Neural progenitor cell (in vitro differentiated cells): ENCODE measurements at regions not wholly inside any gene's neighbourhood (a gene's known extent, or its start where the extent isn't known, plus 50 kb on each side); places are given as distances from the start of the nearest gene placed in this dataset.

Experiments
- DNase-seq: peaks from one replicate; pipeline ENCODE4 v3.0.0-alpha.2; 2016; ENCODE audit warnings: low spot score
- H2AFZ ChIP-seq: fragments of 200-600 bp; sonication (generic); replicated peaks from 2 replicates; pipeline ENCODE4 v1.6.1; 2016; ENCODE audit warnings: antibody characterized with exemption
- H3F3A ChIP-seq: fragments of 200-600 bp; sonication (generic); 2 replicates; pipeline ENCODE4 v1.6.1; 2016; ENCODE audit warnings: antibody characterized with exemption, low read depth
- H3K27ac ChIP-seq: fragments of 200-600 bp; sonication (generic); 2 replicates; pipeline ENCODE4 v1.5.1; 2016; ENCODE audit warnings: mild to moderate bottlenecking
- H3K27me3 ChIP-seq: fragments of 200-600 bp; sonication (generic); 2 replicates; pipeline ENCODE4 v1.6.1; 2016; ENCODE audit warnings: mild to moderate bottlenecking, moderate library complexity
- H3K36me3 ChIP-seq: fragments of 200-600 bp; sonication (generic); 2 replicates; pipeline ENCODE4 v1.5.1; 2016
- H3K4me1 ChIP-seq: fragments of 200-600 bp; sonication (generic); 2 replicates; pipeline ENCODE4 v1.6.1; 2016; ENCODE audit warnings: mixed run types
- H3K4me2 ChIP-seq: fragments of 200-600 bp; sonication (generic); 2 replicates; pipeline ENCODE4 v1.6.1; 2016
- H3K4me3 ChIP-seq: fragments of 200-600 bp; sonication (generic); 2 replicates; pipeline ENCODE4 v1.5.1; 2016
- H3K79me2 ChIP-seq: fragments of 200-600 bp; sonication (generic); 2 replicates; pipeline ENCODE4 v1.6.1; 2016; ENCODE audit warnings: low read depth
- H3K9ac ChIP-seq: fragments of 200-600 bp; sonication (generic); 2 replicates; pipeline ENCODE4 v1.6.1; 2016
- H3K9me3 ChIP-seq: fragments of 200-600 bp; sonication (generic); 2 replicates; pipeline ENCODE4 v1.5.1; 2016; ENCODE audit warnings: low read depth
- H4K20me1 ChIP-seq: fragments of 200-600 bp; sonication (generic); 2 replicates; pipeline ENCODE4 v1.6.1; 2016; ENCODE audit warnings: low read depth
- H3K27ac Mint-ChIP-seq: 3 replicates; pipeline ENCODE4 v1.8.0; 2021; ENCODE audit warnings: mixed read lengths
- H3K27me3 Mint-ChIP-seq: 2 replicates; pipeline ENCODE4 v1.8.0; 2022; ENCODE audit warnings: low read depth, mild to moderate bottlenecking, inconsistent platforms, moderate library complexity, mixed read lengths; ENCODE audit not compliant: insufficient read depth
- H3K36me3 Mint-ChIP-seq: 3 replicates; pipeline ENCODE4 v1.8.0; 2021; ENCODE audit warnings: mixed read lengths
- H3K4me1 Mint-ChIP-seq: 3 replicates; pipeline ENCODE4 v1.8.0; 2021; ENCODE audit warnings: mixed read lengths
- H3K4me3 Mint-ChIP-seq: 3 replicates; pipeline ENCODE4 v1.8.0; 2021; ENCODE audit warnings: mild to moderate bottlenecking, moderate library complexity, mixed read lengths
- H3K9me3 Mint-ChIP-seq: 3 replicates; pipeline ENCODE4 v1.8.0; 2020; ENCODE audit warnings: mixed read lengths
- CTCF ChIP-seq: fragments of 200-600 bp; sonication (generic); IDR thresholded peaks from 2 replicates; pipeline ENCODE4 v1.5.1; 2017; ENCODE audit warnings: antibody characterized with exemption, mild to moderate bottlenecking
- EZH2 ChIP-seq: fragments of 200-600 bp; sonication (generic); IDR thresholded peaks from 2 replicates; pipeline ENCODE4 v1.6.1; 2017; ENCODE audit warnings: antibody characterized with exemption, mild to moderate bottlenecking, moderate library complexity
- EZH2phosphoT487 ChIP-seq: fragments of 200-600 bp; sonication (generic); IDR thresholded peaks from 2 replicates; pipeline ENCODE4 v1.6.1; 2017; ENCODE audit warnings: antibody characterized with exemption

- Histone ChIP-seq H3K27me3 (no peaks in the 10 kb centered on the region), H3K4me1 (peaks cover 19% of the 10 kb centered on the region), H2AFZ (no peak overlapping the region), H3K9ac (no peak overlapping the region), H4K20me1 (no peaks in the 10 kb centered on the region), H3K27ac (no peak overlapping the region), H3K9me3 (peaks cover 4% of the 10 kb centered on the region), H3K4me2 (peak overlapping the region; percentile 54), H3F3A (no peaks in the 10 kb centered on the region), H3K79me2 (no peaks in the 10 kb centered on the region), H3K4me3 (no peak overlapping the region), H3K36me3 (no peaks in the 10 kb centered on the region)
- H3K9me3 Mint-ChIP-seq, result peaks cover 2% of the 10 kb centered on the region
- peaks cover 4% of the 10 kb centered on the region for H3K27me3 Mint-ChIP-seq
- no peak overlapping the region for H3K4me3 Mint-ChIP-seq
- no peaks in the 10 kb centered on the region for H3K36me3 Mint-ChIP-seq
- TF ChIP-seq EZH2 (no peak), CTCF (no peak), EZH2phosphoT487 (no peak)
- H3K4me1 Mint-ChIP-seq, result peaks cover 25% of the 10 kb centered on the region
- no peak overlapping the region for H3K27ac Mint-ChIP-seq
- DNase-seq, result peak; percentile 17
Observed at GRCh38 chrX:20361081-20361889, 94.6 kb upstream of the RPS6KA3 start.

- no peaks in the 10 kb centered on the region for H4K20me1 ChIP-seq
- no peak overlapping the region for H3K4me2 ChIP-seq
- H3K27ac Mint-ChIP-seq, result no peak overlapping the region
- H3K4me3 ChIP-seq, result no peak overlapping the region
- H3K79me2 ChIP-seq, result no peaks in the 10 kb centered on the region
- no peaks in the 10 kb centered on the region for H3K36me3 Mint-ChIP-seq
- no peaks in the 10 kb centered on the region for H3F3A ChIP-seq
- TF ChIP-seq EZH2, result no peak
- TF ChIP-seq EZH2phosphoT487, result no peak
- TF ChIP-seq CTCF, result no peak
- H3K4me3 Mint-ChIP-seq, result no peak overlapping the region
- H3K9me3 Mint-ChIP-seq, result peaks cover 2% of the 10 kb centered on the region
- no peak overlapping the region for H3K27ac ChIP-seq
- no peak for DNase-seq
- no peaks in the 10 kb centered on the region for H3K27me3 ChIP-seq
- H3K9me3 ChIP-seq, result peaks cover 4% of the 10 kb centered on the region
- no peak overlapping the region for H2AFZ ChIP-seq
- no peaks in the 10 kb centered on the region for H3K36me3 ChIP-seq
- H3K27me3 Mint-ChIP-seq, result peaks cover 2% of the 10 kb centered on the region
- H3K4me1 ChIP-seq, result no peaks in the 10 kb centered on the region
- H3K4me1 Mint-ChIP-seq, result no peaks in the 10 kb centered on the region
- no peak overlapping the region for H3K9ac ChIP-seq
Observed at GRCh38 chrX:20355187-20355586, 88.5 kb upstream of the RPS6KA3 start.

GRCh38 chrX:20354505-20354904 lies 87.8 kb upstream of the RPS6KA3 start:
- no peak overlapping the region for H3K4me3 Mint-ChIP-seq
- no peak for TF ChIP-seq EZH2phosphoT487
- no peak for TF ChIP-seq EZH2
- no peak for TF ChIP-seq CTCF
- H3K4me3 ChIP-seq, result no peak overlapping the region

More at GRCh38 chrX:20354505-20354904, 87.8 kb upstream of the RPS6KA3 start:
- Histone ChIP-seq H3K4me1 (no peaks in the 10 kb centered on the region), H3F3A (no peaks in the 10 kb centered on the region), H3K27ac (no peak overlapping the region), H3K9ac (no peak overlapping the region), H3K36me3 (no peaks in the 10 kb centered on the region), H4K20me1 (no peaks in the 10 kb centered on the region), H2AFZ (no peak overlapping the region), H3K9me3 (no peaks in the 10 kb centered on the region), H3K27me3 (no peaks in the 10 kb centered on the region), H3K79me2 (no peaks in the 10 kb centered on the region), H3K4me2 (no peak overlapping the region)
- no peaks in the 10 kb centered on the region for H3K36me3 Mint-ChIP-seq
- no peak overlapping the region for H3K27ac Mint-ChIP-seq
- no peak for DNase-seq
- peaks cover 3% of the 10 kb centered on the region for H3K27me3 Mint-ChIP-seq
- H3K4me1 Mint-ChIP-seq, result no peaks in the 10 kb centered on the region
- H3K9me3 Mint-ChIP-seq, result peaks cover 2% of the 10 kb centered on the region
